ENCODE measurements at regions not wholly inside any gene's neighbourhood (a gene's known extent, or its start where the extent isn't known, plus 50 kb on each side); places are given as distances from the start of the nearest gene placed in this dataset.
A peak's percentile ranks its signal among the peaks of the same experiment; 100 is the strongest.

DNA sequence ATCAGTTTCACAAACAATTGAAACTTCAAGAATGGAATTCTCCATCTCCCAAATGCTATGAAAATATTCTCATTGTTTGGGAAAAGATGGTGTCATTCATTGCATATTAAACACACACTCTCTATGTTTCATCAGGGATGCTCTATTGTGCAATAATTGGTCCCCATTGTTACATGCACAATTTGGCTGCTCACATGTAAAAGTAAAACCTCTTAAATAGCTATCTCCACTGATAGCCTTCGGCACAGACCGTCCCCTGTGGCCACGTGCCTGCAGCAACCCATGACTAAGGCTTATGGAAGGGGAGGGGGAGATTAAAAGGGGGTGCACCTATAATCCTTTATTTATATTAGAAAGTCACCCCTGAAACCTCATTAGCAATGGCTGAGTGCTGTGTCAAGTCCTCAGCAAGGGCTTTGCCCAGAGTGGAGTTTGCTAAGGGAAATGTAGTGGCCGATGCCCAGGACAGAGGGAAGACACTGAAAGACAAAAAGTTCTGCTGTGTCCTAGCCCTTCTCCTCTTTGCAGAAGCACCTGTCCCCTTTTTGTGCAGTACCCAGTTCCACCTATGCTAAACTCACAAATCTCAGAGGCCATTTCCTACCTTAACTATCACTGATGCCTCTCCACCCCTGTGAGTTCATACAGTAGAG, 309.6 kb upstream of the ESRRG start:
- TF ChIP-seq EP300 (IDR thresholded peaks at IDR 0.05), result no peak
- H3K27ac ChIP-seq, result no peak overlapping the region
- intact Hi-C loops (cut with DNase I), result no loop called here
- no peak overlapping the region for H3K4me3 ChIP-seq
- H3K36me3 ChIP-seq, result no peaks in the 10 kb centered on the region
- DNase-seq, result no peak
- H3K27me3 ChIP-seq, result no peaks in the 10 kb centered on the region
- H3K9me3 ChIP-seq, result peaks cover 0 to 2% (median 0%) of the 10 kb centered on the region in 4 donors
- WGBS, 2 donors, result 95 to 97% methylated on average over 4 of the region's 4 CpGs
- no peaks in the 10 kb centered on the region for H3K4me1 ChIP-seq

DNA sequence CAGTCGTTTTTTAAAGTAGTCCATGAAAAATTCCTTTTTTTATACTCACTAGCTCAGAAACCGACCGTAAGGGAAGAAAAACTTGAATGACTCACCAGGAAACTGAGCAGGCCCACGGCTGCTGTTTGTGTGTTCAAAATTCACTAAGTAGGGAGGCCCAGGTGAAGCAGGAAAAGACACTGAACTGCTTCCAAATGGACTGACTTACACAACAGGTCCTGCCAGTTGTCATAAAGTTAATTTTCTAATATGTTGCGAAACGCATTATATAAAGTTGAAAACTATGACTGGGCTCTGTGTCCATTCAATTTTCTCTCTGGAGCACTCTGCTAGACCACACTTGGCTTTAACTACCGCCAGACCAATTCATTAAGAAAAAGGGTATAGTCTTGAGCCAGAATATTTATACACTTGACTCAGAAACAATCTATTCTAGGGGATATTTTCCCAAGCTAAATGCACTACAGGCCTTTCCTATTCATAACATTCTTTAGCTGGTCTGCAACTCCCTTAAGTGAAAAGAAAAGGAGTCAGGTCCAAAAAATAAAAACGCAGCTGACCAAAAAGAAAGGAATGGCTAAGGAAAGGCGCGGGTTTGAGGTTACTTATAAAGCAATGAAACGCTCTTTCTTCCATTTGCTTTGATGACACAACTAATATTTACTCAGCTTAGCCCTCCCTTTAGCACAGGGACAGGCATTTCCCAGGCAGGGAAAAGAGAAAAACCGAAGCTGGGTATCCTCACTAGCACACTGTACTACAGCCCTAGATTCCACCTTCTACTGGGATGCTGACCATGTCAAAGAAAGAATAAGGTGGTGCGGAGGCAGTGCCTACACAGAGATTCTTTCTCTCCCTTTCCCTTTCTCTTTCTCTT, 306.3 kb upstream of the ESRRG start:
- no peaks in the 10 kb centered on the region for H3K4me1 ChIP-seq
- no peak for DNase-seq
- peaks cover 0 to 2% (median 0%) of the 10 kb centered on the region in 4 donors for H3K9me3 ChIP-seq
- TF ChIP-seq POLR2AphosphoS5 (IDR thresholded peaks at IDR 0.05), result no peak
- H3K27me3 ChIP-seq, result no peaks in the 10 kb centered on the region
- peak overlapping the region in 1 of 4 donors; percentile 74 for H3K27ac ChIP-seq
- intact Hi-C loops (cut with DNase I), result no loop called here
- no peaks in the 10 kb centered on the region for H3K36me3 ChIP-seq
- H3K4me3 ChIP-seq, result no peak overlapping the region
- WGBS, 2 donors, result 31 to 62% methylated on average over 13 of the region's 13 CpGs

DNA sequence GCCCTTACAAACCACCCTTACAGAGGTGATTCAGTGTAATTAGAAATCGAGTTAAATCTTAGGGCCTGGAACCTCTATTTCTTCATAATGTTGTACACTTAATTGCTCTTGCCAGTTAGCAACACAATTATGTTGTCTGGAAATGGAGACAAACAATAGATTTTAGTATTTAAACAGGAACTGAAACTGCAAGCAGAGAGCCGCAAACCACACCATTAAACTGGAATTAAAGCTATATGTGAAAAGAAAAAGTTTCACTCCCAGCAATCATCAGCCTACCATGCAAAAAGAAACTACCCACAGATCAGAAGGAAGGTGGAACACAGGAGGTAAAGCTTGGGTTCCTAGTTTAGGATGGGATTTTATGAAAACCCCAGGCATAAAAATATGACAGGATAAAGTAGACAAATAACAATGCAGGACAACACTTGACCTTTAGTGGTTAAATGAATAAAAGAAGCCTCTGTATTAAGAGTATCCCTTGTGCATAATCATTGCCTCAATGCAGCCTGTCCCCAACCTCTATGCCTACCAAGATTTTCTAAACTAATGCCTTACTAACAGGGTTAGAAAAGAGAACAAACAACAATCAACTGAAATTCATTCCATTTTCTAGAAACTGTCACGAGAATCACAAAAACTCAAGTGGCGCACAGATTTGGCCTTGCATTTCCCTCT, 304.3 kb upstream of the ESRRG start:
- Histone ChIP-seq H3K36me3 (no peaks in the 10 kb centered on the region), H3K4me3 (no peak overlapping the region), H3K27ac (no peak overlapping the region), H3K9me3 (peaks cover 0 to 2% (median 0%) of the 10 kb centered on the region in 4 donors), H3K4me1 (no peaks in the 10 kb centered on the region), H3K27me3 (no peaks in the 10 kb centered on the region)
- 59% methylated on average over 4 of the region's 4 CpGs for WGBS, 2 donors
- intact Hi-C loops (cut with DNase I), result no loop called here
- no peak for DNase-seq
- no peak for TF ChIP-seq EP300 (IDR thresholded peaks at IDR 0.05)
- no peak for TF ChIP-seq POLR2AphosphoS5 (IDR thresholded peaks at IDR 0.05)
- TF ChIP-seq, protein P1, sequence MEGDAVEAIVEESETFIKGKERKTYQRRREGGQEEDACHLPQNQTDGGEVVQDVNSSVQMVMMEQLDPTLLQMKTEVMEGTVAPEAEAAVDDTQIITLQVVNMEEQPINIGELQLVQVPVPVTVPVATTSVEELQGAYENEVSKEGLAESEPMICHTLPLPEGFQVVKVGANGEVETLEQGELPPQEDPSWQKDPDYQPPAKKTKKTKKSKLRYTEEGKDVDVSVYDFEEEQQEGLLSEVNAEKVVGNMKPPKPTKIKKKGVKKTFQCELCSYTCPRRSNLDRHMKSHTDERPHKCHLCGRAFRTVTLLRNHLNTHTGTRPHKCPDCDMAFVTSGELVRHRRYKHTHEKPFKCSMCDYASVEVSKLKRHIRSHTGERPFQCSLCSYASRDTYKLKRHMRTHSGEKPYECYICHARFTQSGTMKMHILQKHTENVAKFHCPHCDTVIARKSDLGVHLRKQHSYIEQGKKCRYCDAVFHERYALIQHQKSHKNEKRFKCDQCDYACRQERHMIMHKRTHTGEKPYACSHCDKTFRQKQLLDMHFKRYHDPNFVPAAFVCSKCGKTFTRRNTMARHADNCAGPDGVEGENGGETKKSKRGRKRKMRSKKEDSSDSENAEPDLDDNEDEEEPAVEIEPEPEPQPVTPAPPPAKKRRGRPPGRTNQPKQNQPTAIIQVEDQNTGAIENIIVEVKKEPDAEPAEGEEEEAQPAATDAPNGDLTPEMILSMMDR (IDR thresholded peaks at IDR 0.05), result no peak
- no peak for TF ChIP-seq POLR2A (IDR thresholded peaks at IDR 0.05)

DNA sequence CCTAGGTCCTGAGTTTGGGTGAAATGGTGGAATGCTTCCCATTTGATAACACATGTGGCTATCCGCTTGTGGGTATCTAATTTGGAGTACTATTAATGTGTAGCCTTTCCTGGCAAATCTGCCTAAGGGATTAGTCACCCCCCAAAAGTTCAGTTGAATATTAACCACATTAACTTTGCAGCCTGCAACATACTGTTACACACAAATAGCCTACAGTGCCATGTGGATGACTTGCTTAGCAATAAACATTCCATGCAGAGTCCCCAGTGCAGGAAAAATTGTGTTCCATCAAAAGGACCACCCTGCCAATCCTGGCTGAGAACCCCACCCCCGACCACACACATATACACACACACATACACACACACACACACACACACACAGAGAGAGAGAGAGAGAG, 303.3 kb upstream of the ESRRG start:
- no peaks in the 10 kb centered on the region for H3K4me1 ChIP-seq
- no peak overlapping the region for H3K4me3 ChIP-seq
- peaks cover 0 to under 1% (median 0%) of the 10 kb centered on the region in 4 donors for H3K9me3 ChIP-seq
- no peaks in the 10 kb centered on the region for H3K27me3 ChIP-seq
- H3K27ac ChIP-seq, result no peak overlapping the region
- DNase-seq, result no peak
- WGBS, 2 donors, result 47 to 74% methylated on average over 2 of the region's 2 CpGs
- TF ChIP-seq EP300 (IDR thresholded peaks at IDR 0.05) (no peak), POLR2AphosphoS5 (IDR thresholded peaks at IDR 0.05) (no peak), POLR2A (IDR thresholded peaks at IDR 0.05) (no peak)
- TF ChIP-seq, protein P1 (IDR thresholded peaks at IDR 0.05), result no peak
- intact Hi-C loops (cut with DNase I), result no loop called here
- no peaks in the 10 kb centered on the region for H3K36me3 ChIP-seq

DNA sequence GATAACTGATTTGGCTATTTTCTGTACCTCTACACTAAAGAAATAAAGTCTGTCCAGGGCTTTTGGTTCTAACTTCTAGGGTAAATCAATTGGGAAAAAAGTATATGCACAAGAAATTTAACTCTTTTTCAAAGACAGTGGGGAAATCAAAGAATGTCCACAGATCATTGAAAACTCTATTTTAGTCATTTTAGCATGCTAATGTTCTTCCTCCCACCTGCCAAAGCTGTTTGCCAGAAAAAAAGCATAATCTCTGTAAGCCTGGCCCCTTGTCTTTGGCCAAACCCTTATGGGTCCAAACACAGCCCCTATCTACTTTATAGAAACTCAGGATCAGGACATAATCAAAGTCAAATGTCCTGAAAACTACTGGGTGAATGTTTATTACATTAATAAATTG, 302.2 kb upstream of the ESRRG start:
- no peak for DNase-seq
- Histone ChIP-seq H3K4me3 (no peak overlapping the region), H3K27me3 (no peaks in the 10 kb centered on the region), H3K36me3 (no peaks in the 10 kb centered on the region), H3K9me3 (no peaks in the 10 kb centered on the region), H3K4me1 (no peaks in the 10 kb centered on the region), H3K27ac (no peak overlapping the region)
- intact Hi-C loops (cut with DNase I), result no loop called here
- TF ChIP-seq, protein P1 (IDR thresholded peaks at IDR 0.05), result no peak
- TF ChIP-seq EP300 (IDR thresholded peaks at IDR 0.05), result no peak
- TF ChIP-seq POLR2AphosphoS5 (IDR thresholded peaks at IDR 0.05), result no peak
- TF ChIP-seq POLR2A (IDR thresholded peaks at IDR 0.05), result no peak
